HG03135 (cell line): ENCODE measurements at regions not wholly inside any gene's neighbourhood (a gene's known extent, or its start where the extent isn't known, plus 50 kb on each side); places are given as distances from the start of the nearest gene placed in this dataset.
"Not testable (repeated sequence)": the region's sequence is repeated elsewhere in the genome, so short reads cannot be mapped to it uniquely, and the experiment has no call there.

ENCODE experiments used
- ATAC-seq: cut with Tn5 transposase; IDR thresholded peaks from one replicate; pipeline ENCODE4 v1.9.1; 2021; ENCODE audit warnings: mild to moderate bottlenecking, moderate library complexity; ENCODE audit not compliant: unreplicated experiment

- ATAC-seq: no peak
Observed at GRCh38 chr2:224155896-224156295, 116.8 kb upstream of the SERPINE2 start.

- no peak for ATAC-seq
Observed at GRCh38 chr2:224155371-224155770, 116.3 kb upstream of the SERPINE2 start.

GRCh38 chr2:224151680-224152310 lies 112.7 kb upstream of the SERPINE2 start:
- ATAC-seq: no peak

GRCh38 chr2:224151161-224151560 lies 112.1 kb upstream of the SERPINE2 start:
- ATAC-seq: no peak

GRCh38 chr2:224148058-224148457 lies 109.0 kb upstream of the SERPINE2 start:
- not testable (repeated sequence) for ATAC-seq

GRCh38 chr2:224147174-224147573 lies 108.1 kb upstream of the SERPINE2 start:
- ATAC-seq: no peak

- ATAC-seq: no peak
Observed at GRCh38 chr2:224146356-224147160, 107.5 kb upstream of the SERPINE2 start.

- ATAC-seq: no peak
Observed at GRCh38 chr2:224145751-224146355, 106.8 kb upstream of the SERPINE2 start.

GRCh38 chr2:224143526-224143925 lies 104.4 kb upstream of the SERPINE2 start:
- no peak for ATAC-seq

GRCh38 chr2:224142397-224143312 lies 103.6 kb upstream of the SERPINE2 start:
- ATAC-seq: no peak

GRCh38 chr2:224141304-224141703 lies 102.2 kb upstream of the SERPINE2 start:
- ATAC-seq: no peak

GRCh38 chr2:224137208-224137607 lies 98.1 kb upstream of the SERPINE2 start:
- no peak for ATAC-seq

GRCh38 chr2:224136396-224136795 lies 97.3 kb upstream of the SERPINE2 start:
- no peak for ATAC-seq

GRCh38 chr2:224135881-224136280 lies 96.8 kb upstream of the SERPINE2 start:
- no peak for ATAC-seq

GRCh38 chr2:224134003-224134734 lies 95.1 kb upstream of the SERPINE2 start:
- ATAC-seq: no peak

- ATAC-seq: no peak
Observed at GRCh38 chr2:224133387-224133786, 94.3 kb upstream of the SERPINE2 start.

GRCh38 chr2:224127871-224128501 lies 88.9 kb upstream of the SERPINE2 start:
- no peak for ATAC-seq

- no peak for ATAC-seq
Observed at GRCh38 chr2:224126440-224126839, 87.4 kb upstream of the SERPINE2 start.

GRCh38 chr2:224126003-224126402 lies 86.9 kb upstream of the SERPINE2 start:
- ATAC-seq: no peak

GRCh38 chr2:224122542-224122941 lies 83.5 kb upstream of the SERPINE2 start:
- no peak for ATAC-seq
